HUES48 (cell line): ENCODE measurements at regions not wholly inside any gene's neighbourhood (a gene's known extent, or its start where the extent isn't known, plus 50 kb on each side); places are given as distances from the start of the nearest gene placed in this dataset.

Experiments
- H3K27ac ChIP-seq: one replicate; pipeline ENCODE4 v1.7.0; 2013; ENCODE audit warnings: low read depth, low read length, inconsistent platforms
- H3K27me3 ChIP-seq: 2 replicates; pipeline ENCODE4 v1.6.1; 2013; ENCODE audit warnings: mild to moderate bottlenecking, low read length; ENCODE audit not compliant: control insufficient read depth, insufficient read depth
- H3K36me3 ChIP-seq: 2 replicates; pipeline ENCODE4 v1.6.1; 2013; ENCODE audit warnings: low read length; ENCODE audit not compliant: control insufficient read depth, insufficient read depth
- H3K4me1 ChIP-seq: 2 replicates; pipeline ENCODE4 v1.6.1; 2013; ENCODE audit warnings: mild to moderate bottlenecking, low read length; ENCODE audit not compliant: control insufficient read depth, insufficient read depth
- H3K4me3 ChIP-seq: 2 replicates; pipeline ENCODE4 v1.5.1; 2013; ENCODE audit warnings: mild to moderate bottlenecking, low read depth, low read length
- H3K9ac ChIP-seq: 2 replicates; pipeline ENCODE4 v1.6.1; 2013; ENCODE audit warnings: mild to moderate bottlenecking, low read depth, low read length, moderate library complexity
- H3K9me3 ChIP-seq: 2 replicates; pipeline ENCODE4 v1.6.1; 2013; ENCODE audit warnings: low read length; ENCODE audit not compliant: control insufficient read depth, insufficient read depth

DNA sequence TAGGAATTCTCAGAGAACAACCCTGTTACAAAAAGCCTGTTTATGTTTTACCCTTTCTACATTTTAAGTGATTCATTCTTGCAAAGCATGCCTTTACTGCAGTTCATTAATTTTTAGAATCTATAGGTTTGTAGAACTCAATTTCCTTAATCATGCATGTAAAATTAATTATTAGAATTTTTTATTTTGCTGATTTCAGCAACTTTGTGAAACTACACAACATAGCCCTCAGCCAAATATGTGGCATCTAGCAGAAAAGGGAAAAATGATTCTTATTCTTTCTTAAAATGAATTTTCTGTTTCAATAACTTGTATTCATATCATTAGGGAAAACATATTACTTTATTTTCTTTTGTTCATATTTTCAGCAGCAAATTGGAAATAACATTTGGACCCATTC is 392.9 kb upstream of the PFKP start:
- Histone ChIP-seq H3K36me3 (no peaks in the 10 kb centered on the region), H3K4me1 (no peaks in the 10 kb centered on the region), H3K27ac (no peak overlapping the region), H3K9me3 (no peaks in the 10 kb centered on the region), H3K9ac (no peak overlapping the region), H3K27me3 (no peaks in the 10 kb centered on the region), H3K4me3 (no peak overlapping the region)

DNA sequence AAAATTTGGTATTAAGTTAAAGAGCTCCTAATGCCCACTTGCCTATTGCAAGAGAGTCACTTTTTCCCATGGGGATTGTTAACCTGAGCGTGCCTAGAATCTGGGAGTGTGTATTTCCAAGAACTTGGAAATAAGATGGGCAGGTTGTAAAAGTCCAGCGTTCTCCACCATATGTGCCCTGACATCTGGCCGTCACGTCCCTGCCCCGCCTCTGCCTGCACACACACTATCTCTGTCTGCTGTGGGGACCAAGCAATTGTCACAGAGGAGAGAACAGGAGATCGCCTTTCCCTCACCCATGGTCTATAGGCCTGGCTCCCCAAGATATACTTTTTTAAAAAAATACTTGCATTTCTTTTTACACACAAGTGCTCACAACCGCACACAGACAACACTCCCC is 396.5 kb upstream of the PFKP start:
- no peak overlapping the region for H3K9ac ChIP-seq
- H3K27ac ChIP-seq, result no peak overlapping the region
- H3K4me1 ChIP-seq, result no peaks in the 10 kb centered on the region
- H3K36me3 ChIP-seq, result no peaks in the 10 kb centered on the region
- no peak overlapping the region for H3K4me3 ChIP-seq
- H3K27me3 ChIP-seq, result no peaks in the 10 kb centered on the region
- no peaks in the 10 kb centered on the region for H3K9me3 ChIP-seq

DNA sequence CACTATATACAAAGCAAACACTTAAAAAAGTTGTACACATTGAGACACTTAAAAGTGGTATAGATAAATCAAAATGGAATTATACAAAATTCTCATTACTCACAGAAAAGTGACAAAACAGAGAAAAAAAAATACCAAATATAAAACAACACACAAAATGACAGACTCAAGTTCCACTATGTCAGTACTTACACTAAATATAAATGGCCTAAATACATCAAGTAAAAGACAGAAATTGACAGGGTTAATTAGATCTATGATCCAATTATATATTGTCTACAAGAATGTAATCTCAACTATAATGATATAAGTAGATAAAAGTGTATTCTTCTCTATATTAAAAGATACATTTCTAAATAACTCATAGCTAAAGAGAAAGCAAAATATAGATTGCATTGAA is 401.6 kb upstream of the PFKP start:
- H3K27ac ChIP-seq, result no peak overlapping the region
- no peaks in the 10 kb centered on the region for H3K9me3 ChIP-seq
- H3K36me3 ChIP-seq, result no peaks in the 10 kb centered on the region
- no peaks in the 10 kb centered on the region for H3K4me1 ChIP-seq
- no peak overlapping the region for H3K4me3 ChIP-seq
- no peaks in the 10 kb centered on the region for H3K27me3 ChIP-seq
- H3K9ac ChIP-seq, result no peak overlapping the region

- no peak overlapping the region for H3K4me3 ChIP-seq
- H3K27ac ChIP-seq, result no peak overlapping the region
- H3K4me1 ChIP-seq, result no peaks in the 10 kb centered on the region
- H3K27me3 ChIP-seq, result no peaks in the 10 kb centered on the region
- H3K36me3 ChIP-seq, result no peaks in the 10 kb centered on the region
- H3K9ac ChIP-seq, result no peak overlapping the region
- H3K9me3 ChIP-seq, result no peaks in the 10 kb centered on the region
Measured at GRCh38 chr10:2660276-2660675, 407.1 kb upstream of the PFKP start.

GRCh38 chr10:2659660-2660209 is 407.6 kb upstream of the PFKP start:
- H3K27ac ChIP-seq, result no peak overlapping the region
- no peaks in the 10 kb centered on the region for H3K9me3 ChIP-seq
- no peaks in the 10 kb centered on the region for H3K4me1 ChIP-seq
- H3K4me3 ChIP-seq, result no peak overlapping the region
- no peak overlapping the region for H3K9ac ChIP-seq
- H3K27me3 ChIP-seq, result no peaks in the 10 kb centered on the region
- no peaks in the 10 kb centered on the region for H3K36me3 ChIP-seq

GRCh38 chr10:2658780-2659179 is 408.6 kb upstream of the PFKP start:
- no peaks in the 10 kb centered on the region for H3K36me3 ChIP-seq
- no peaks in the 10 kb centered on the region for H3K9me3 ChIP-seq
- no peak overlapping the region for H3K9ac ChIP-seq
- no peaks in the 10 kb centered on the region for H3K27me3 ChIP-seq
- no peak overlapping the region for H3K27ac ChIP-seq
- H3K4me3 ChIP-seq, result no peak overlapping the region
- H3K4me1 ChIP-seq, result no peaks in the 10 kb centered on the region

DNA sequence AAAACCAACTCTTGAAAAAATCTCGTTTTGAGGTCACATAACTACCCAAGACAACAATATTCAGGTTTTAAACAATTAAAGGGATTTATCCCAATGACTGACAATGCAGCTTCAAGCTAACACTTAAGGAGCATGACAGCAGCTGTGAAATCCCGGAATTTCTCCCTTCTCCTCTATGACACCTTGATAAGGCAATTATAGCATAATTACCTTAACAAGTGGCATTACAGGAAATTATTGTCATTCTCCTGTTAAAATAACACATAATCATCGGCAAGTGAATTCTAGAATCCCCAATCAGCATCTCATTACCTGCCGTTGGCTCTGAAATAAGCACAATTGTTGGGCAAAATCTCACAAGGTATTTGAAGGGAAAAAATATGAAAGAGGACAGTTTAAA is 417.0 kb upstream of the PFKP start:
- Histone ChIP-seq H3K36me3 (no peaks in the 10 kb centered on the region), H3K27ac (no peak overlapping the region), H3K4me1 (peaks cover 7% of the 10 kb centered on the region), H3K9ac (no peak overlapping the region), H3K27me3 (no peaks in the 10 kb centered on the region), H3K9me3 (no peaks in the 10 kb centered on the region), H3K4me3 (no peak overlapping the region)

GRCh38 chr10:2641028-2641427 is 426.3 kb upstream of the PFKP start:
- peaks cover 11% of the 10 kb centered on the region for H3K4me1 ChIP-seq
- no peak overlapping the region for H3K4me3 ChIP-seq
- no peak overlapping the region for H3K27ac ChIP-seq
- H3K9me3 ChIP-seq, result no peaks in the 10 kb centered on the region
- no peaks in the 10 kb centered on the region for H3K27me3 ChIP-seq
- no peaks in the 10 kb centered on the region for H3K36me3 ChIP-seq
- H3K9ac ChIP-seq, result no peak overlapping the region

GRCh38 chr10:2633630-2634029 is 433.7 kb upstream of the PFKP start:
- Histone ChIP-seq H3K9me3 (no peaks in the 10 kb centered on the region), H3K4me1 (no peaks in the 10 kb centered on the region), H3K9ac (no peak overlapping the region), H3K36me3 (no peaks in the 10 kb centered on the region), H3K27me3 (no peaks in the 10 kb centered on the region), H3K4me3 (no peak overlapping the region), H3K27ac (no peak overlapping the region)

- no peaks in the 10 kb centered on the region; the same call in 1 of the 2 replicates for H3K4me1 ChIP-seq
- H3K4me3 ChIP-seq, result no peak overlapping the region
- no peaks in the 10 kb centered on the region for H3K27me3 ChIP-seq
- no peaks in the 10 kb centered on the region for H3K9me3 ChIP-seq
- no peak overlapping the region for H3K9ac ChIP-seq
- H3K27ac ChIP-seq, result no peak overlapping the region
- no peaks in the 10 kb centered on the region for H3K36me3 ChIP-seq
Measured at GRCh38 chr10:2631557-2632205, 435.7 kb upstream of the PFKP start.

- no peaks in the 10 kb centered on the region for H3K36me3 ChIP-seq
- H3K27me3 ChIP-seq, result no peaks in the 10 kb centered on the region
- H3K27ac ChIP-seq, result no peak overlapping the region
- H3K9me3 ChIP-seq, result no peaks in the 10 kb centered on the region
- no peaks in the 10 kb centered on the region; the same call in 1 of the 2 replicates for H3K4me1 ChIP-seq
- no peak overlapping the region for H3K9ac ChIP-seq
- H3K4me3 ChIP-seq, result no peak overlapping the region
Measured at GRCh38 chr10:2628705-2629104, 438.6 kb upstream of the PFKP start.
